NCI-H2171 (cell line): ENCODE measurements at regions not wholly inside any gene's neighbourhood (a gene's known extent, or its start where the extent isn't known, plus 50 kb on each side); places are given as distances from the start of the nearest gene placed in this dataset.

Experiments used
- DNase-seq: peaks from one replicate; lab custom pipeline; 2025; lab: John Stamatoyannopoulos, UW

GRCh38 chr9:75414371-75415160 is 326.3 kb downstream of the OSTF1 start:
- no peak for DNase-seq

GRCh38 chr9:75417471-75417870 is 329.2 kb downstream of the OSTF1 start:
- DNase-seq: no peak

GRCh38 chr9:75418518-75418917 is 330.2 kb downstream of the OSTF1 start:
- DNase-seq: no peak

- DNase-seq: no peak
Observed at GRCh38 chr9:75422944-75423522, 334.7 kb downstream of the OSTF1 start.

GRCh38 chr9:75429531-75430475 is 341.5 kb downstream of the OSTF1 start:
- DNase-seq: no peak

GRCh38 chr9:75431375-75431774 is 343.1 kb downstream of the OSTF1 start:
- DNase-seq: no peak

- DNase-seq: no peak
Observed at GRCh38 chr9:75432386-75432785, 344.1 kb downstream of the OSTF1 start.

- no peak for DNase-seq
Observed at GRCh38 chr9:75432888-75433287, 344.6 kb downstream of the OSTF1 start.

GRCh38 chr9:75438716-75439115 is 350.4 kb downstream of the OSTF1 start:
- DNase-seq: no peak

GRCh38 chr9:75440914-75441313 is 352.6 kb downstream of the OSTF1 start:
- no peak for DNase-seq

- no peak for DNase-seq
Observed at GRCh38 chr9:75445144-75445543, 356.8 kb downstream of the OSTF1 start.

- DNase-seq: no peak
Observed at GRCh38 chr9:75447281-75447680, 359.0 kb downstream of the OSTF1 start.

GRCh38 chr9:75448281-75448680 is 360.0 kb downstream of the OSTF1 start:
- no peak for DNase-seq

GRCh38 chr9:75448955-75449354 is 360.6 kb downstream of the OSTF1 start:
- no peak for DNase-seq

- no peak for DNase-seq
Observed at GRCh38 chr9:75451045-75451444, 362.7 kb downstream of the OSTF1 start.

GRCh38 chr9:75451505-75451904 is 363.2 kb downstream of the OSTF1 start:
- no peak for DNase-seq

GRCh38 chr9:75452512-75452911 is 364.2 kb downstream of the OSTF1 start:
- no peak for DNase-seq

- no peak for DNase-seq
Observed at GRCh38 chr9:75454043-75454442, 365.7 kb downstream of the OSTF1 start.

GRCh38 chr9:75454891-75455290 is 366.6 kb downstream of the OSTF1 start:
- DNase-seq: no peak

- no peak for DNase-seq
Observed at GRCh38 chr9:75455444-75455921, 367.2 kb downstream of the OSTF1 start.

- no peak for DNase-seq
Observed at GRCh38 chr9:75456698-75457097, 368.4 kb downstream of the OSTF1 start.

GRCh38 chr9:75457474-75458011 is 369.2 kb downstream of the OSTF1 start:
- DNase-seq: no peak
